GM23248 (cell line): ENCODE measurements at regions not wholly inside any gene's neighbourhood (a gene's known extent, or its start where the extent isn't known, plus 50 kb on each side); places are given as distances from the start of the nearest gene placed in this dataset.
A peak's percentile ranks its signal among the peaks of the same experiment; 100 is the strongest.

Experiments used
- DNase-seq: peaks from one replicate; pipeline ENCODE4 v3.0.0-alpha.2; 2015
- H2AFZ ChIP-seq: fragments of 200-600 bp; sonication (generic); 2 replicates; pipeline ENCODE4 v1.6.1; 2016; ENCODE audit warnings: antibody characterized with exemption
- H3F3A ChIP-seq: fragments of 200-600 bp; sonication (generic); 2 replicates; pipeline ENCODE4 v1.6.1; 2016; ENCODE audit warnings: mild to moderate bottlenecking, antibody characterized with exemption, mixed run types; ENCODE audit not compliant: insufficient read depth
- H3K27ac ChIP-seq: fragments of 200-600 bp; sonication (generic); 2 replicates; pipeline ENCODE4 v1.5.1; 2016; ENCODE audit warnings: mild to moderate bottlenecking
- H3K27me3 ChIP-seq: fragments of 200-600 bp; sonication (generic); replicated peaks from 2 replicates; pipeline ENCODE4 v1.6.1; 2016; ENCODE audit warnings: mild to moderate bottlenecking; ENCODE audit not compliant: insufficient read depth
- H3K36me3 ChIP-seq: fragments of 200-600 bp; sonication (generic); 2 replicates; pipeline ENCODE4 v1.6.1; 2016; ENCODE audit warnings: low read depth, mild to moderate bottlenecking
- H3K4me1 ChIP-seq: fragments of 200-600 bp; sonication (generic); 2 replicates; pipeline ENCODE4 v1.6.1; 2016; ENCODE audit warnings: mild to moderate bottlenecking; ENCODE audit not compliant: insufficient read depth
- H3K4me2 ChIP-seq: fragments of 200-600 bp; sonication (generic); one replicate; pipeline ENCODE4 v1.6.1; 2016; ENCODE audit warnings: mild to moderate bottlenecking; ENCODE audit not compliant: unreplicated experiment
- H3K4me3 ChIP-seq: fragments of 200-600 bp; sonication (generic); 2 replicates; pipeline ENCODE4 v1.5.1; 2016; ENCODE audit warnings: mild to moderate bottlenecking
- H3K79me2 ChIP-seq: fragments of 200-600 bp; sonication (generic); 2 replicates; pipeline ENCODE4 v1.6.1; 2016; ENCODE audit warnings: mild to moderate bottlenecking; ENCODE audit not compliant: insufficient read depth
- H3K9ac ChIP-seq: fragments of 200-600 bp; sonication (generic); 2 replicates; pipeline ENCODE4 v1.6.1; 2016; ENCODE audit warnings: mild to moderate bottlenecking
- H3K9me2 ChIP-seq: fragments of 200-600 bp; sonication (generic); 2 replicates; pipeline ENCODE4 v1.6.1; 2016; ENCODE audit warnings: mixed run types, mild to moderate bottlenecking, moderate library complexity; ENCODE audit not compliant: insufficient read depth
- H3K9me3 ChIP-seq: fragments of 200-600 bp; sonication (generic); one replicate; pipeline ENCODE4 v1.6.1; 2017; ENCODE audit warnings: low read depth
- H4K20me1 ChIP-seq: fragments of 200-600 bp; sonication (generic); 2 replicates; pipeline ENCODE4 v1.6.0; 2016; ENCODE audit not compliant: insufficient read depth
- EZH2 ChIP-seq: fragments of 200-600 bp; sonication (generic); IDR thresholded peaks from 2 replicates; pipeline ENCODE4 v1.6.1; 2018; ENCODE audit warnings: antibody characterized with exemption, mild to moderate bottlenecking; ENCODE audit not compliant: insufficient read depth, poor library complexity, severe bottlenecking
- EZH2phosphoT487 ChIP-seq: fragments of 200-600 bp; sonication (generic); IDR thresholded peaks from 2 replicates; pipeline ENCODE4 v1.6.1; 2018; ENCODE audit warnings: antibody characterized with exemption, moderate library complexity, mild to moderate bottlenecking, low read depth; ENCODE audit not compliant: insufficient read depth
- WGBS, 2 experiments: methylation state at CpG; one replicate each; pipeline ENCODE4 v1.1.6; 2015 to 2017; ENCODE audit warnings: low lambda C conversion rate in 2 of 2, low coverage in 1 of 2; ENCODE audit errors: missing lambda C conversion rate in 2 of 2; 5-methylcytosine and 5-hydroxymethylcytosine counted together
- in situ Hi-C: fragments of 300-500 bp; cut with MboI; formaldehyde crosslinking; loops from 2 replicates; pipeline ENCODE4 v1.15.0; 2020

- no peaks in the 10 kb centered on the region for H3K9me2 ChIP-seq
- WGBS, 2 experiments = 40 to 41% methylated on average over 4 of the region's 4 CpGs
- H3K36me3 ChIP-seq = no peaks in the 10 kb centered on the region
- DNase-seq = no peak
- no peak overlapping the region for H3K9ac ChIP-seq
- H3K27ac ChIP-seq = no peak overlapping the region
- H3K4me2 ChIP-seq = no peak overlapping the region
- no peak overlapping the region for H3K4me3 ChIP-seq
- no peak overlapping the region for H2AFZ ChIP-seq
- in situ Hi-C loops = no loop called here
- no peaks in the 10 kb centered on the region for H3K79me2 ChIP-seq
- H3K27me3 ChIP-seq = no peaks in the 10 kb centered on the region
- no peaks in the 10 kb centered on the region for H3K4me1 ChIP-seq
- no peaks in the 10 kb centered on the region for H3F3A ChIP-seq
- TF ChIP-seq EZH2 (no peak), EZH2phosphoT487 (no peak)
- H3K9me3 ChIP-seq = no peaks in the 10 kb centered on the region
- no peaks in the 10 kb centered on the region for H4K20me1 ChIP-seq
These were observed 214.1 kb downstream of the NECTIN3 start for GRCh38 chr3:111285694-111286093.

DNA sequence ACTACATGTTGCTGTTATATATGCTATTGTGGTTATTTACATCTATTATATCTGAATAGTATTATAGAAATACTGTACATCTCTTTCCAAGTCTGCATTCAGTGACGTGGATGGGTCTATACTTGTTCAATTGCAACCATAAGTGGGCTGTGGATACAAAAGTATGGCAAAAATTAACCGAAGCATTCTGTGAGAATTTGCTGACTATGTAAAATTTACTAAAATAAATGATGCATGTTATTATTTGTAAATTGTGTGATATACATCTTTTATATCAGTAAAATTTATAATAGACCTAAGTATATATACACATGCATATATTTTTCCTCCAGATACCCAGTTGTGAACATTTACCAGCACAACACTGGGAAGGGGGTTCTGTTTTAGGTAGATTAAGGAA is 215.1 kb downstream of the NECTIN3 start:
- Histone ChIP-seq H3K4me3 (no peak overlapping the region), H2AFZ (no peak overlapping the region), H3K9me3 (no peaks in the 10 kb centered on the region), H3K79me2 (no peaks in the 10 kb centered on the region), H4K20me1 (no peaks in the 10 kb centered on the region), H3F3A (no peaks in the 10 kb centered on the region), H3K9me2 (no peaks in the 10 kb centered on the region), H3K4me1 (no peaks in the 10 kb centered on the region), H3K36me3 (no peaks in the 10 kb centered on the region), H3K27me3 (no peaks in the 10 kb centered on the region), H3K27ac (no peak overlapping the region), H3K9ac (no peak overlapping the region), H3K4me2 (no peak overlapping the region)
- DNase-seq = no peak
- in situ Hi-C loops = no loop called here
- 38 to 46% methylated on average over 2 of the region's 2 CpGs for WGBS, 2 experiments
- TF ChIP-seq EZH2 (no peak), EZH2phosphoT487 (no peak)

GRCh38 chr3:111292117-111292516 is 220.5 kb downstream of the NECTIN3 start:
- H3K9me2 ChIP-seq = no peaks in the 10 kb centered on the region
- in situ Hi-C loops = no loop called here
- H3K27ac ChIP-seq = no peak overlapping the region
- H2AFZ ChIP-seq = no peak overlapping the region
- H3K4me1 ChIP-seq = no peaks in the 10 kb centered on the region
- H3K4me3 ChIP-seq = no peak overlapping the region
- WGBS, 2 experiments = 78 to 79% methylated on average over 2 of the region's 2 CpGs
- H3K9ac ChIP-seq = no peak overlapping the region
- H4K20me1 ChIP-seq = no peaks in the 10 kb centered on the region
- H3K36me3 ChIP-seq = no peaks in the 10 kb centered on the region
- no peak for DNase-seq
- H3K79me2 ChIP-seq = no peaks in the 10 kb centered on the region
- TF ChIP-seq EZH2phosphoT487 = no peak
- no peak for TF ChIP-seq EZH2
- H3K4me2 ChIP-seq = no peak overlapping the region
- no peaks in the 10 kb centered on the region for H3K27me3 ChIP-seq
- no peaks in the 10 kb centered on the region for H3K9me3 ChIP-seq
- H3F3A ChIP-seq = no peaks in the 10 kb centered on the region

- Histone ChIP-seq H3K79me2 (no peaks in the 10 kb centered on the region), H4K20me1 (no peaks in the 10 kb centered on the region), H2AFZ (no peak overlapping the region; the same call in 1 of the 2 replicates), H3K27me3 (no peaks in the 10 kb centered on the region), H3K36me3 (no peaks in the 10 kb centered on the region), H3K4me3 (no peak overlapping the region), H3F3A (peaks cover 4% of the 10 kb centered on the region), H3K9me3 (no peaks in the 10 kb centered on the region), H3K9ac (no peak overlapping the region), H3K4me2 (no peak overlapping the region), H3K9me2 (no peaks in the 10 kb centered on the region), H3K27ac (no peak overlapping the region), H3K4me1 (peaks cover 27% of the 10 kb centered on the region)
- no peak for TF ChIP-seq EZH2
- TF ChIP-seq EZH2phosphoT487 = no peak
- WGBS, 2 experiments = 53% methylated on average over 1 of the region's 1 CpG
- in situ Hi-C loops = no loop called here
- DNase-seq = peak; percentile 73
These were observed 227.6 kb downstream of the NECTIN3 start for GRCh38 chr3:111299192-111299615.

- no peak for TF ChIP-seq EZH2phosphoT487
- TF ChIP-seq EZH2 = no peak
- Histone ChIP-seq H3K36me3 (no peaks in the 10 kb centered on the region), H3K27ac (no peak overlapping the region), H3K27me3 (no peaks in the 10 kb centered on the region), H3K9me3 (no peaks in the 10 kb centered on the region), H3K79me2 (no peaks in the 10 kb centered on the region), H3K4me2 (no peak overlapping the region), H3K4me1 (peaks cover 27% of the 10 kb centered on the region), H3K4me3 (no peak overlapping the region), H2AFZ (no peak overlapping the region), H3F3A (peaks cover 4% of the 10 kb centered on the region), H4K20me1 (no peaks in the 10 kb centered on the region), H3K9ac (no peak overlapping the region), H3K9me2 (no peaks in the 10 kb centered on the region)
- peak; percentile 25 for DNase-seq
- in situ Hi-C loops = no loop called here
These were observed 229.7 kb downstream of the NECTIN3 start for GRCh38 chr3:111301238-111301798.
